ENCODE measurements at regions not wholly inside any gene's neighbourhood (a gene's known extent, or its start where the extent isn't known, plus 50 kb on each side); places are given as distances from the start of the nearest gene placed in this dataset.

- TF ChIP-seq CTCF (IDR thresholded peaks at IDR 0.05) (no peak), POLR2A (IDR thresholded peaks at IDR 0.05) (no peak)
- DNase-seq: no peak
- no peaks in the 10 kb centered on the region for H3K4me1 ChIP-seq
Measured at GRCh38 chr3:193754719-193755118, 161.7 kb downstream of the OPA1 start.

GRCh38 chr3:193756536-193756935, 163.5 kb downstream of the OPA1 start:
- no peak overlapping the region for H3K4me3 ChIP-seq
- peaks cover 0 to 8% (median 0%) of the 10 kb centered on the region in 4 donors for H3K9me3 ChIP-seq
- no peaks in the 10 kb centered on the region for H3K27me3 ChIP-seq
- TF ChIP-seq CTCF (IDR thresholded peaks at IDR 0.05) (no peak), POLR2A (IDR thresholded peaks at IDR 0.05) (no peak)
- no peak overlapping the region for H3K27ac ChIP-seq
- H3K36me3 ChIP-seq: no peaks in the 10 kb centered on the region
- H3K4me1 ChIP-seq: no peaks in the 10 kb centered on the region
- DNase-seq: no peak

More at GRCh38 chr3:193754719-193755118, 161.7 kb downstream of the OPA1 start:
- Histone ChIP-seq H3K36me3 (no peaks in the 10 kb centered on the region), H3K27ac (no peak overlapping the region), H3K9me3 (peaks cover 0 to 8% (median 0%) of the 10 kb centered on the region in 4 donors), H3K4me3 (no peak overlapping the region), H3K27me3 (no peaks in the 10 kb centered on the region)

- no peak for DNase-seq
- Histone ChIP-seq H3K4me1 (no peaks in the 10 kb centered on the region), H3K27me3 (no peaks in the 10 kb centered on the region), H3K9me3 (peaks cover 0 to 8% (median 0%) of the 10 kb centered on the region in 4 donors), H3K27ac (no peak overlapping the region), H3K4me3 (no peak overlapping the region), H3K36me3 (no peaks in the 10 kb centered on the region)
- TF ChIP-seq CTCF (IDR thresholded peaks at IDR 0.05): no peak
- no peak for TF ChIP-seq POLR2A (IDR thresholded peaks at IDR 0.05)
Measured at GRCh38 chr3:193757457-193757856, 164.4 kb downstream of the OPA1 start.

- Histone ChIP-seq H3K9me3 (peaks cover 0 to 7% (median 0%) of the 10 kb centered on the region in 4 donors), H3K27me3 (no peaks in the 10 kb centered on the region), H3K36me3 (no peaks in the 10 kb centered on the region), H3K27ac (no peak overlapping the region), H3K4me1 (no peaks in the 10 kb centered on the region), H3K4me3 (no peak overlapping the region)
- no peak for DNase-seq
- TF ChIP-seq CTCF (IDR thresholded peaks at IDR 0.05) (no peak), POLR2A (IDR thresholded peaks at IDR 0.05) (no peak)
Measured at GRCh38 chr3:193761969-193762368, 169.0 kb downstream of the OPA1 start.

- H3K4me3 ChIP-seq: no peak overlapping the region
- H3K9me3 ChIP-seq: no peaks in the 10 kb centered on the region
- TF ChIP-seq CTCF (IDR thresholded peaks at IDR 0.05) (no peak), POLR2A (IDR thresholded peaks at IDR 0.05) (no peak)
- no peaks in the 10 kb centered on the region for H3K27me3 ChIP-seq
- H3K4me1 ChIP-seq: no peaks in the 10 kb centered on the region
- DNase-seq: no peak
- H3K27ac ChIP-seq: no peak overlapping the region
- H3K36me3 ChIP-seq: no peaks in the 10 kb centered on the region
Measured at GRCh38 chr3:193762657-193763056, 169.6 kb downstream of the OPA1 start.

- H3K27ac ChIP-seq: no peak overlapping the region
- TF ChIP-seq POLR2A (IDR thresholded peaks at IDR 0.05) (no peak), CTCF (IDR thresholded peaks at IDR 0.05) (no peak)
- H3K27me3 ChIP-seq: no peaks in the 10 kb centered on the region
- H3K4me3 ChIP-seq: no peak overlapping the region
- no peak for DNase-seq
- no peaks in the 10 kb centered on the region for H3K9me3 ChIP-seq
- no peaks in the 10 kb centered on the region for H3K4me1 ChIP-seq
- no peaks in the 10 kb centered on the region for H3K36me3 ChIP-seq
Measured at GRCh38 chr3:193764959-193765358, 172.0 kb downstream of the OPA1 start.
